ENCODE measurements at regions not wholly inside any gene's neighbourhood (a gene's known extent, or its start where the extent isn't known, plus 50 kb on each side); places are given as distances from the start of the nearest gene placed in this dataset.

DNA sequence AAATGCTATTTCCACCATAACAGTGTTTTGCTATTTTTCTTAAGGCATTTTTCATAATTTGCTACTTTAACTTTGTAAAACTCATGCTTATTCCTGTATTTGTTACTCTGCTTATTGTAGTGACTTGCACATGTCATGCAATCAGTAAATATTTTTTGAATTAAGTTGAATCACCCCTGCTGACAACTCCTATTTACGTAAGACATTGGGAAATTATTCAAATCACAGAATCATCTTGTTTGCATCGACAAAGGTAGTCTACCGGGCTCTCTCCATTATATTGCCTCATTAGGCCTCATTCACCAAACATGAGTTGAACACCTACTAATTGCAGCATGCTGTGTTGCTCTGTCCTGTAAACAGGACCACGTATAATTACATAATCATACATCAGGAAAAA lies 478.5 kb upstream of the ZEB2 start:
- DNase-seq (ENCODE audit: low read depth) (no peak), FAIRE-seq (no peak)
- TF ChIP-seq CTCF (IDR thresholded peaks at IDR 0.05; ENCODE audit: insufficient read depth, low read length, severe bottlenecking) = no peak
- no peaks in the 10 kb centered on the region for H3K27me3 ChIP-seq (ENCODE audit: control insufficient read depth, insufficient read depth, low read length)
- H3K4me3 ChIP-seq (ENCODE audit: low read depth, low read length) = no peak overlapping the region
- no peaks in the 10 kb centered on the region for H3K36me3 ChIP-seq (ENCODE audit: control insufficient read depth, insufficient read depth, low read length)

DNA sequence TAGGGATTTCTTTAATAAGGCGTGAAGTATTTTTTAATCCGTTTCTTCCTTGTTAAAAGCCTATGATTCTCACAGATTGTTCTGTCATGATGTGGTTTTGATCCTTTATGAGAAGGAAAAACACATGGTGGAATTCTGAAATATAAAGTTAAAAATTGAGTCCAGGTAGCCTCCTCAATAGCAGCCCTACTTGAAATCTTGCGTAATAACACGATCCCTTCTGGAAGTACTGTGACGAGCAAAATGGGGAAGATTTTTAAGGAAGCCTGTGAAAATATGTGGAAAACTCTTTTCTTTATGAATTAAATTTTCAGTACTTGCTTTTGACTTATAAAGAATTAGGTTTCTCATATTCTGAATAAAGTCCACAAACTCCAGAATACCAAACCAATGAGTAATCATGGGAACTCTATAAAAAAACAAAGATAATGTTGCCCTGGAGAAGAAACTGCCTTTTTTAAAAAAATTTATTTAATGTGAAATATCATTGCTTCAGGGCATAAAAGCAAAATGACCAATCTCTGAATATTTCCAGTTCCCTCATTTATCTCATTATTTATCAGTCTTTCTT lies 476.4 kb upstream of the ZEB2 start:
- no peak for DNase-seq (ENCODE audit: low read depth)

DNA sequence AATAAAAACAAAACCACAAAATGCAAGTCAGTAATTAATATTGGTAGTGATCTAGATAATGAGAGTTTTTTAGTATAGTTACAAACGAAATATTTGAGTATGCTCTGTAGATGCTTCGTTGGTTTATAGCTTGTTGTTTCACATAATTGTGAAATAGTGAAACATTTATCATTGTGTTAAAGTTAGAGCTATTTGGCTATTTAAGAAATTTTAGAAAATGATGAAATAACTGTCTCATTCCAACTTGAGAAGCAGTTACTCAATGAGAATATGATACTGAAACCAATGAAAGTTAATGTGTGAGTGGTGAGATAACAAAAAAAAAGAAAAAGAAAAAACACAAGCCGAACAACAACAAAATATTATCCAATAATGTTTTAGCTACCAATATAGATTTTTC lies 475.6 kb upstream of the ZEB2 start:
- FAIRE-seq = no peak
- no peaks in the 10 kb centered on the region for H3K36me3 ChIP-seq (ENCODE audit: control insufficient read depth, insufficient read depth, low read length)
- DNase-seq (ENCODE audit: low read depth) = no peak

More for the DNA sequence above, 476.4 kb upstream of the ZEB2 start:
- no peak for FAIRE-seq
- Histone ChIP-seq H3K36me3 (ENCODE audit: control insufficient read depth, insufficient read depth, low read length) (no peaks in the 10 kb centered on the region), H3K4me3 (ENCODE audit: low read depth, low read length) (no peak overlapping the region), H3K27me3 (ENCODE audit: control insufficient read depth, insufficient read depth, low read length) (no peaks in the 10 kb centered on the region)
- TF ChIP-seq CTCF (IDR thresholded peaks at IDR 0.05; ENCODE audit: insufficient read depth, low read length, severe bottlenecking) = no peak

DNA sequence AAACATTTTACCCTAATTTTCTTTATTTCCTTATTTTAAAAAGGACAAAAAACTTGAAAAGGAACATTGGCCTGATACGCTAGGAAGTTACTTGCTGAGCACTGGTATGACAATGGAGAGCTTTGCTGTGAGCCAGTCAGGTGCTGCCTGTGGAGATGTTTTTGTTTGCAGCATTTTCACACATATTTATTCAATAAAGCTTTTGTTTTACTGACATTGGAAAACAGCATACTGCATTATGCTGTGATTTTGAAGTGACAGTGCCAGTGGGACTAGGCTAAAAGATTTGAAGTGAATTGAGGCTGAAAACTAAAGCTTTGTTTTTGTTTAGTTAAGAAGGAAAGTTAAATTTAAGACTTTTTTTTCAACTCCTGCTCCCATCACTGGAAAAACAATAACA lies 470.7 kb upstream of the ZEB2 start:
- TF ChIP-seq CTCF (IDR thresholded peaks at IDR 0.05; ENCODE audit: insufficient read depth, low read length, severe bottlenecking) = no peak
- no peaks in the 10 kb centered on the region for H3K36me3 ChIP-seq (ENCODE audit: control insufficient read depth, insufficient read depth, low read length)
- FAIRE-seq (no peak), DNase-seq (ENCODE audit: low read depth) (no peak)
- no peak overlapping the region for H3K4me3 ChIP-seq (ENCODE audit: low read depth, low read length)
- H3K27me3 ChIP-seq (ENCODE audit: control insufficient read depth, insufficient read depth, low read length) = no peaks in the 10 kb centered on the region

More for the DNA sequence above, 475.6 kb upstream of the ZEB2 start:
- Histone ChIP-seq H3K27me3 (ENCODE audit: control insufficient read depth, insufficient read depth, low read length) (no peaks in the 10 kb centered on the region), H3K4me3 (ENCODE audit: low read depth, low read length) (no peak overlapping the region)
- TF ChIP-seq CTCF (IDR thresholded peaks at IDR 0.05; ENCODE audit: insufficient read depth, low read length, severe bottlenecking) = no peak

DNA sequence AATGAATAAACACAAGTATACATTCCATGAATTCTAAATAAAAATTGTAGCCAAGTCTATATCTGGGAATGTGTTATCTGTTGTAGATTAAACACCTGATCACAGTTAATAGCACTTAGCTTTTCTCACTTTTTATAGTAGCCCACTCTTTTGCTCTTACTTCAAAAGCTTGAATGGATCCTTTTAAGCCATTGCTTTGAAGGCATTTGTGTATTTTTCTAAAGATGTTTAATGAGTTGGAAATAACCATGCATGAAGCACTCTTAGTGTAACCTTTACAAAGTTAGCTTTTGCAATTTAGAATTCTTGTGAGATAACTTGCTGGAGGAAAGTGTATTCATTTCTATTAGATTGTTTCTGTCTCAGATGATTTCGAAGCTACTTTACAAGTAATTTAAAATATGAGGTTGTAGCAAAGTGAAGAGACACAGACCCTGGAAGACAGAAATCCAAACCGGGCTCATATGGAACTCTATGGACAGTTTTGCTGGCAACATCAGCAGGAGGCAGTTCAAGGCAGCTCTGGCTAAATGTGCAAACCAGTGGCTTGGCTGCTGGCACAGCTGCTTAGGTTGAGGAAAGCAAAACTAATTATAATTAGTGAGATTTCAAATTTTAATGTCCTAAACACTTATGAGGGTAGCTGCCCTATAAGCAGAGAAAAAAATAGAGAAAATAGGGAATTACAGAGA lies 469.8 kb upstream of the ZEB2 start:
- Histone ChIP-seq H3K36me3 (ENCODE audit: control insufficient read depth, insufficient read depth, low read length) (no peaks in the 10 kb centered on the region), H3K27me3 (ENCODE audit: control insufficient read depth, insufficient read depth, low read length) (no peaks in the 10 kb centered on the region), H3K4me3 (ENCODE audit: low read depth, low read length) (no peak overlapping the region)
- FAIRE-seq (no peak), DNase-seq (ENCODE audit: low read depth) (no peak)
- TF ChIP-seq CTCF (IDR thresholded peaks at IDR 0.05; ENCODE audit: insufficient read depth, low read length, severe bottlenecking) = no peak

GRCh38 chr2:144988591-144988990 lies 468.7 kb upstream of the ZEB2 start:
- no peak for DNase-seq (ENCODE audit: low read depth)
- H3K4me3 ChIP-seq (ENCODE audit: low read depth, low read length) = no peak overlapping the region
- H3K27me3 ChIP-seq (ENCODE audit: control insufficient read depth, insufficient read depth, low read length) = no peaks in the 10 kb centered on the region
- no peaks in the 10 kb centered on the region for H3K36me3 ChIP-seq (ENCODE audit: control insufficient read depth, insufficient read depth, low read length)
- FAIRE-seq = no peak
- no peak for TF ChIP-seq CTCF (IDR thresholded peaks at IDR 0.05; ENCODE audit: insufficient read depth, low read length, severe bottlenecking)

Measured in bronchial epithelial cell (primary cell).